K562 (cell line): ENCODE measurements at regions not wholly inside any gene's neighbourhood (a gene's known extent, or its start where the extent isn't known, plus 50 kb on each side); places are given as distances from the start of the nearest gene placed in this dataset.

Experiments
- EHMT2 ChIP-seq: fragments of 450-650 bp; IDR thresholded peaks from 2 replicates; pipeline ENCODE4 v1.6.1; 2018; ENCODE audit warnings: antibody characterized with exemption
- GATAD2A ChIP-seq: fragments of 450-650 bp; IDR thresholded peaks from 2 replicates; pipeline ENCODE4 v1.6.1; 2017
- HDGF ChIP-seq: fragments of 450-650 bp; IDR thresholded peaks from 2 replicates; pipeline ENCODE4 v1.6.1; 2016
- JUNB ChIP-seq: fragments of 450-650 bp; formaldehyde crosslinking; conservative IDR thresholded peaks from 2 replicates; pipeline ENCODE4 v1.4.0; 2020; ENCODE audit warnings: mild to moderate bottlenecking
- JUND ChIP-seq, 2 experiments: IDR thresholded peaks; 2 replicates in 1 of 2; 3 replicates in 1 of 2; pipeline ENCODE4 v1.6.1; 2011; ENCODE audit warnings: borderline replicate concordance in 2 of 2, low read depth in 2 of 2, low read length in 2 of 2, improper control_type of control experiment in 1 of 2, missing biosample characterization in 1 of 2, missing genetic modification characterization in 1 of 2, missing genetic modification reagents in 1 of 2
- KDM4B ChIP-seq, 2 experiments: fragments of 450-650 bp in 1 of 2; sonication (generic) in 1 of 2; IDR thresholded peaks; 2 replicates each; pipeline ENCODE4 v1.6.1; 2016 to 2017; ENCODE audit warnings: borderline replicate concordance in 2 of 2, antibody characterized with exemption in 1 of 2, low read depth in 1 of 2, mild to moderate bottlenecking in 1 of 2
- MCM2 ChIP-seq: fragments of 450-650 bp; IDR thresholded peaks from 2 replicates; pipeline ENCODE4 v1.6.1; 2017; ENCODE audit warnings: low read depth, mild to moderate bottlenecking
- NCOA6 ChIP-seq: fragments of 450-650 bp; IDR thresholded peaks from 2 replicates; pipeline ENCODE4 v1.6.1; 2017; ENCODE audit warnings: mild to moderate bottlenecking
- NFE2 ChIP-seq: IDR thresholded peaks from 2 replicates; pipeline ENCODE4 v1.6.1; 2014; ENCODE audit warnings: antibody characterized with exemption, low read depth
- PHTF2 ChIP-seq: fragments of 250-450 bp; sonication (Bioruptor Pico); IDR thresholded peaks from 2 replicates; pipeline ENCODE4 v1.5.0; 2021; ENCODE audit warnings: mild to moderate bottlenecking
- SMAD1 ChIP-seq: fragments of 150-350 bp; IDR thresholded peaks from 2 replicates; pipeline ENCODE4 v1.6.1; 2014; ENCODE audit warnings: low read length, low read depth; ENCODE audit not compliant: partially characterized antibody
- SUPT5H ChIP-seq: fragments of 450-650 bp; IDR thresholded peaks from 2 replicates; pipeline ENCODE4 v1.6.1; 2016
- TBP ChIP-seq: optimal IDR thresholded peaks from 2 replicates; pipeline ENCODE3; 2011; ENCODE audit warnings: low read depth, low read length, improper control_type of control experiment
- TSHZ1 ChIP-seq: fragments of 250-450 bp; sonication (Bioruptor Pico); IDR thresholded peaks from 2 replicates; pipeline ENCODE4 v1.4.0; 2020; ENCODE audit warnings: mild to moderate bottlenecking, moderate library complexity
- ZC3H4 ChIP-seq: sonication (generic); formaldehyde crosslinking; IDR thresholded peaks from 2 replicates; pipeline ENCODE4 v1.9.0; 2021; ENCODE audit warnings: missing genetic modification reagents, borderline replicate concordance
- ZFP30 ChIP-seq: fragments of 250-450 bp; sonication (Bioruptor Pico); IDR thresholded peaks from 2 replicates; pipeline ENCODE4 v1.8.0; 2022; ENCODE audit warnings: moderate library complexity, mild to moderate bottlenecking, inconsistent platforms, borderline replicate concordance
- ZFPM2 ChIP-seq: fragments of 250-450 bp; sonication (Bioruptor Pico); IDR thresholded peaks from 2 replicates; pipeline ENCODE4 v1.5.1; 2022; ENCODE audit warnings: mild to moderate bottlenecking
- ZNF140 ChIP-seq: fragments of 250-450 bp; sonication (Bioruptor Pico); IDR thresholded peaks from 2 replicates; pipeline ENCODE4 v1.8.0; 2021; ENCODE audit warnings: moderate library complexity, mild to moderate bottlenecking, inconsistent platforms
- ZNF165 ChIP-seq: fragments of 250-450 bp; sonication (Bioruptor Pico); IDR thresholded peaks from 2 replicates; pipeline ENCODE4 v1.4.0; 2020; ENCODE audit warnings: borderline replicate concordance
- ZNF212 ChIP-seq: fragments of 450-650 bp; formaldehyde crosslinking; IDR thresholded peaks from 2 replicates; pipeline ENCODE4 v1.4.0; 2020; ENCODE audit warnings: mild to moderate bottlenecking
- ZNF507 ChIP-seq: conservative IDR thresholded peaks from 2 replicates; pipeline ENCODE4 v1.6.1; 2017; ENCODE audit warnings: missing genetic modification characterization, missing compliant biosample characterization
- ZNF830 ChIP-seq: fragments of 250-450 bp; sonication (Bioruptor Pico); IDR thresholded peaks from 2 replicates; pipeline ENCODE4 v1.5.0; 2021; ENCODE audit warnings: mild to moderate bottlenecking
- TF ChIP-seq, protein P1 (sequence below): fragments of 250-450 bp; sonication (Bioruptor Pico); IDR thresholded peaks from 2 replicates; pipeline ENCODE4 v1.4.0; 2020

DNA sequence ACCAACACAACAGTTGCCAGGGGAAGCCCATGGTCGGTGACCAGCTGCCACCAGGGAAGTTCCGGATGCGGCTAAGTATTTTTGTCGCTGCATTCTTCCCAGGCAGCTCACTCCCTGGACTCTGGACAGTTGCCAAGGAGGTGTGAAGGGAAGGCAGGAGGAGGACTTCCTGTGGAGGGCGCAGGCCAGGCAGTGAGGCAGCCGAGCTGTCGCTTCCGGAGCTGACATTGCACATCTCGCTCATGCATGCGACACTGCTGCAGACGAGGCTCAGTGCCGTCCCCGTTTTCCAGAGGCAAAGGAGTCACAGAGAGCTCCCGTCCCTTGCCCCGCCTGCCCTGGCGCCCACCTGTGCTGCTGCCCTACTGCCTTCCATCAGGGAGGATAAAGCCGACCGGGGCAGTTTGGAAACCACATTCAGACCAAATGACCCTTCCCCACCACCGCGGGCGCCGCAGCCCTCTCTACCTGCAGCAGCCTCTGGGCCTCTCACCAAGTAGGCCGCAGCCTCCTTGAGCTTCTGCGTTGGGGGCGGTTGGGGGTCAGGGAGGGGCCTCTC lies 81.4 kb downstream of the NENF start (continued):
- TF ChIP-seq TBP (no peak), JUND (IDR thresholded peaks at IDR 0.05; ENCODE audit: borderline replicate concordance, low read depth, low read length) (no peak), JUND (tag; IDR thresholded peaks at IDR 0.05; ENCODE audit: borderline replicate concordance, low read depth, low read length) (no peak), ZFPM2 (CRISPR knock-in tag) (no peak), HDGF (no peak), ZNF140 (CRISPR knock-in tag) (no peak), MCM2 (no peak), PHTF2 (no peak), ZNF830 (CRISPR knock-in tag) (no peak), ZC3H4 (CRISPR knock-in tag) (no peak), ZNF212 (CRISPR knock-in tag) (no peak), SMAD1 (peak; percentile 52), ZFP30 (CRISPR knock-in tag) (no peak), NCOA6 (no peak), SUPT5H (no peak), KDM4B (IDR thresholded peaks at IDR 0.05; ENCODE audit: borderline replicate concordance in 2 of 2, low read depth in 1 of 2) (no peak), EHMT2 (no peak), GATAD2A (no peak), ZNF165 (CRISPR knock-in tag) (no peak), ZNF507 (no peak), TSHZ1 (CRISPR knock-in tag) (no peak), JUNB (no peak), NFE2 (peak; percentile 75)
- TF ChIP-seq, protein P1, sequence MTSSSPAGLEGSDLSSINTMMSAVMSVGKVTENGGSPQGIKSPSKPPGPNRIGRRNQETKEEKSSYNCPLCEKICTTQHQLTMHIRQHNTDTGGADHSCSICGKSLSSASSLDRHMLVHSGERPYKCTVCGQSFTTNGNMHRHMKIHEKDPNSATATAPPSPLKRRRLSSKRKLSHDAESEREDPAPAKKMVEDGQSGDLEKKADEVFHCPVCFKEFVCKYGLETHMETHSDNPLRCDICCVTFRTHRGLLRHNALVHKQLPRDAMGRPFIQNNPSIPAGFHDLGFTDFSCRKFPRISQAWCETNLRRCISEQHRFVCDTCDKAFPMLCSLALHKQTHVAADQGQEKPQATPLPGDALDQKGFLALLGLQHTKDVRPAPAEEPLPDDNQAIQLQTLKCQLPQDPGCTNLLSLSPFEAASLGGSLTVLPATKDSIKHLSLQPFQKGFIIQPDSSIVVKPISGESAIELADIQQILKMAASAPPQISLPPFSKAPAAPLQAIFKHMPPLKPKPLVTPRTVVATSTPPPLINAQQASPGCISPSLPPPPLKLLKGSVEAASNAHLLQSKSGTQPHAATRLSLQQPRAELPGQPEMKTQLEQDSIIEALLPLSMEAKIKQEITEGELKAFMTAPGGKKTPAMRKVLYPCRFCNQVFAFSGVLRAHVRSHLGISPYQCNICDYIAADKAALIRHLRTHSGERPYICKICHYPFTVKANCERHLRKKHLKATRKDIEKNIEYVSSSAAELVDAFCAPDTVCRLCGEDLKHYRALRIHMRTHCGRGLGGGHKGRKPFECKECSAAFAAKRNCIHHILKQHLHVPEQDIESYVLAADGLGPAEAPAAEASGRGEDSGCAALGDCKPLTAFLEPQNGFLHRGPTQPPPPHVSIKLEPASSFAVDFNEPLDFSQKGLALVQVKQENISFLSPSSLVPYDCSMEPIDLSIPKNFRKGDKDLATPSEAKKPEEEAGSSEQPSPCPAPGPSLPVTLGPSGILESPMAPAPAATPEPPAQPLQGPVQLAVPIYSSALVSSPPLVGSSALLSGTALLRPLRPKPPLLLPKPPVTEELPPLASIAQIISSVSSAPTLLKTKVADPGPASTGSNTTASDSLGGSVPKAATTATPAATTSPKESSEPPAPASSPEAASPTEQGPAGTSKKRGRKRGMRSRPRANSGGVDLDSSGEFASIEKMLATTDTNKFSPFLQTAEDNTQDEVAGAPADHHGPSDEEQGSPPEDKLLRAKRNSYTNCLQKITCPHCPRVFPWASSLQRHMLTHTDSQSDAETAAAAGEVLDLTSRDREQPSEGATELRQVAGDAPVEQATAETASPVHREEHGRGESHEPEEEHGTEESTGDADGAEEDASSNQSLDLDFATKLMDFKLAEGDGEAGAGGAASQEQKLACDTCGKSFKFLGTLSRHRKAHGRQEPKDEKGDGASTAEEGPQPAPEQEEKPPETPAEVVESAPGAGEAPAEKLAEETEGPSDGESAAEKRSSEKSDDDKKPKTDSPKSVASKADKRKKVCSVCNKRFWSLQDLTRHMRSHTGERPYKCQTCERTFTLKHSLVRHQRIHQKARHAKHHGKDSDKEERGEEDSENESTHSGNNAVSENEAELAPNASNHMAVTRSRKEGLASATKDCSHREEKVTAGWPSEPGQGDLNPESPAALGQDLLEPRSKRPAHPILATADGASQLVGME (CRISPR knock-in tag): 0 out of 2 replicates have a peak, but pooled peaks have one; percentile 15
